ENCODE measurements at regions not wholly inside any gene's neighbourhood (a gene's known extent, or its start where the extent isn't known, plus 50 kb on each side); places are given as distances from the start of the nearest gene placed in this dataset.

- peaks cover 0 to 2% of the 10 kb centered on the region in 2 donors for H3K9me3 Mint-ChIP-seq
- no peaks in the 10 kb centered on the region for H3K27me3 Mint-ChIP-seq
- no peaks in the 10 kb centered on the region for H3K36me3 Mint-ChIP-seq (ENCODE audit: insufficient read depth)
- no peaks in the 10 kb centered on the region for H3K4me1 Mint-ChIP-seq (ENCODE audit: low read depth in 2 of 2)
- no peak overlapping the region for H3K27ac Mint-ChIP-seq
- no peak overlapping the region for H3K4me3 Mint-ChIP-seq
- DNase-seq (no peak), ATAC-seq (replicated peaks) (no peak)
These were observed 155.6 kb upstream of the CCDC68 start for GRCh38 chr18:55114876-55115275.

- ATAC-seq (replicated peaks): no peak
- Mint-ChIP-seq H3K36me3 (ENCODE audit: insufficient read depth) (no peaks in the 10 kb centered on the region), H3K4me3 (no peak overlapping the region), H3K27ac (no peak overlapping the region), H3K4me1 (ENCODE audit: low read depth in 2 of 2) (no peaks in the 10 kb centered on the region), H3K27me3 (no peaks in the 10 kb centered on the region), H3K9me3 (peaks cover 0 to 2% of the 10 kb centered on the region in 2 donors)
- DNase-seq: no peak
These were observed 154.5 kb upstream of the CCDC68 start for GRCh38 chr18:55113800-55114199.

GRCh38 chr18:55111271-55111670, 152.0 kb upstream of the CCDC68 start:
- H3K9me3 Mint-ChIP-seq: peaks cover 0 to 2% of the 10 kb centered on the region in 2 donors
- no peak overlapping the region for H3K27ac Mint-ChIP-seq
- no peaks in the 10 kb centered on the region for H3K4me1 Mint-ChIP-seq (ENCODE audit: low read depth in 2 of 2)
- DNase-seq (no peak), ATAC-seq (replicated peaks) (no peak)
- H3K27me3 Mint-ChIP-seq: no peaks in the 10 kb centered on the region
- no peaks in the 10 kb centered on the region for H3K36me3 Mint-ChIP-seq (ENCODE audit: insufficient read depth)
- H3K4me3 Mint-ChIP-seq: no peak overlapping the region

- no peaks in the 10 kb centered on the region for H3K27me3 Mint-ChIP-seq
- no peak overlapping the region for H3K27ac Mint-ChIP-seq
- no peak overlapping the region for H3K4me3 Mint-ChIP-seq
- no peaks in the 10 kb centered on the region for H3K4me1 Mint-ChIP-seq (ENCODE audit: low read depth in 2 of 2)
- H3K9me3 Mint-ChIP-seq: peaks cover 0 to 2% of the 10 kb centered on the region in 2 donors
- no peak for ATAC-seq (replicated peaks)
- H3K36me3 Mint-ChIP-seq (ENCODE audit: insufficient read depth): no peaks in the 10 kb centered on the region
- DNase-seq: no peak
These were observed 151.2 kb upstream of the CCDC68 start for GRCh38 chr18:55110436-55110835.

- DNase-seq: no peak
- Mint-ChIP-seq H3K9me3 (peaks cover 0 to 2% of the 10 kb centered on the region in 2 donors), H3K27me3 (no peaks in the 10 kb centered on the region), H3K4me1 (ENCODE audit: low read depth in 2 of 2) (no peaks in the 10 kb centered on the region), H3K27ac (no peak overlapping the region), H3K36me3 (ENCODE audit: insufficient read depth) (no peaks in the 10 kb centered on the region), H3K4me3 (no peak overlapping the region)
- no peak for ATAC-seq (replicated peaks)
These were observed 150.7 kb upstream of the CCDC68 start for GRCh38 chr18:55109818-55110414.

- DNase-seq (no peak), ATAC-seq (replicated peaks) (no peak)
- Mint-ChIP-seq H3K9me3 (peaks cover 0 to 7% of the 10 kb centered on the region in 2 donors), H3K36me3 (ENCODE audit: insufficient read depth) (no peaks in the 10 kb centered on the region), H3K4me3 (no peak overlapping the region), H3K27ac (no peak overlapping the region), H3K4me1 (ENCODE audit: low read depth in 2 of 2) (no peaks in the 10 kb centered on the region), H3K27me3 (no peaks in the 10 kb centered on the region)
These were observed 147.6 kb upstream of the CCDC68 start for GRCh38 chr18:55106906-55107305.

- no peak for DNase-seq
- no peaks in the 10 kb centered on the region for H3K27me3 Mint-ChIP-seq
- H3K27ac Mint-ChIP-seq: no peak overlapping the region
- no peak for ATAC-seq (replicated peaks)
- peaks cover 0 to 7% of the 10 kb centered on the region in 2 donors for H3K9me3 Mint-ChIP-seq
- H3K4me1 Mint-ChIP-seq (ENCODE audit: low read depth in 2 of 2): no peaks in the 10 kb centered on the region
- H3K36me3 Mint-ChIP-seq (ENCODE audit: insufficient read depth): no peaks in the 10 kb centered on the region
- H3K4me3 Mint-ChIP-seq: no peak overlapping the region
These were observed 147.2 kb upstream of the CCDC68 start for GRCh38 chr18:55106466-55106865.

GRCh38 chr18:55105873-55106272, 146.6 kb upstream of the CCDC68 start:
- ATAC-seq (replicated peaks): no peak

GRCh38 chr18:55102958-55103456, 143.7 kb upstream of the CCDC68 start:
- Mint-ChIP-seq H3K27ac (no peak overlapping the region), H3K4me3 (no peak overlapping the region), H3K9me3 (peaks cover 0 to 7% of the 10 kb centered on the region in 2 donors), H3K27me3 (no peaks in the 10 kb centered on the region), H3K4me1 (ENCODE audit: low read depth in 2 of 2) (no peaks in the 10 kb centered on the region), H3K36me3 (ENCODE audit: insufficient read depth) (no peaks in the 10 kb centered on the region)
- no peak for ATAC-seq (replicated peaks)
- DNase-seq: no peak

More at GRCh38 chr18:55105873-55106272, 146.6 kb upstream of the CCDC68 start:
- Mint-ChIP-seq H3K36me3 (ENCODE audit: insufficient read depth) (no peaks in the 10 kb centered on the region), H3K4me1 (ENCODE audit: low read depth in 2 of 2) (no peaks in the 10 kb centered on the region), H3K4me3 (no peak overlapping the region), H3K9me3 (peaks cover 0 to 7% of the 10 kb centered on the region in 2 donors), H3K27ac (no peak overlapping the region), H3K27me3 (no peaks in the 10 kb centered on the region)
- no peak for DNase-seq

GRCh38 chr18:55102501-55102900, 143.2 kb upstream of the CCDC68 start:
- H3K27me3 Mint-ChIP-seq: no peaks in the 10 kb centered on the region
- no peak overlapping the region for H3K4me3 Mint-ChIP-seq
- H3K36me3 Mint-ChIP-seq (ENCODE audit: insufficient read depth): no peaks in the 10 kb centered on the region
- H3K27ac Mint-ChIP-seq: no peak overlapping the region
- no peaks in the 10 kb centered on the region for H3K4me1 Mint-ChIP-seq (ENCODE audit: low read depth in 2 of 2)
- ATAC-seq (replicated peaks) (no peak), DNase-seq (no peak)
- H3K9me3 Mint-ChIP-seq: peaks cover 0 to 9% of the 10 kb centered on the region in 2 donors

GRCh38 chr18:55101458-55101824, 142.2 kb upstream of the CCDC68 start:
- Mint-ChIP-seq H3K36me3 (ENCODE audit: insufficient read depth) (no peaks in the 10 kb centered on the region), H3K9me3 (peaks cover 0 to 9% of the 10 kb centered on the region in 2 donors), H3K4me3 (no peak overlapping the region), H3K4me1 (ENCODE audit: low read depth in 2 of 2) (no peaks in the 10 kb centered on the region), H3K27ac (no peak overlapping the region), H3K27me3 (no peaks in the 10 kb centered on the region)
- no peak for DNase-seq
- ATAC-seq (replicated peaks): no peak

GRCh38 chr18:55100817-55101457, 141.7 kb upstream of the CCDC68 start:
- ATAC-seq (replicated peaks) (no peak), DNase-seq (no peak)
- H3K27ac Mint-ChIP-seq: no peak overlapping the region
- no peak overlapping the region for H3K4me3 Mint-ChIP-seq
- H3K9me3 Mint-ChIP-seq: peaks cover 0 to 7% of the 10 kb centered on the region in 2 donors
- no peaks in the 10 kb centered on the region for H3K4me1 Mint-ChIP-seq (ENCODE audit: low read depth in 2 of 2)
- no peaks in the 10 kb centered on the region for H3K36me3 Mint-ChIP-seq (ENCODE audit: insufficient read depth)
- H3K27me3 Mint-ChIP-seq: no peaks in the 10 kb centered on the region

- DNase-seq (no peak), ATAC-seq (replicated peaks) (no peak)
- Mint-ChIP-seq H3K4me1 (ENCODE audit: low read depth in 2 of 2) (no peaks in the 10 kb centered on the region), H3K4me3 (no peak overlapping the region), H3K36me3 (ENCODE audit: insufficient read depth) (no peaks in the 10 kb centered on the region), H3K27ac (no peak overlapping the region), H3K9me3 (peaks cover 0 to 4% of the 10 kb centered on the region in 2 donors), H3K27me3 (no peaks in the 10 kb centered on the region)
These were observed 138.4 kb upstream of the CCDC68 start for GRCh38 chr18:55097456-55098170.

Measured in effector memory CD8-positive, alpha-beta T cell (primary cell).